Cardiac septum (tissue), 1 donor: ENCODE measurements at regions not wholly inside any gene's neighbourhood (a gene's known extent, or its start where the extent isn't known, plus 50 kb on each side); places are given as distances from the start of the nearest gene placed in this dataset.

Experiments used
- DNase-seq: peaks from one replicate; pipeline ENCODE4 v3.0.0-alpha.2; 2020; ENCODE audit warnings: low spot score
- intact Hi-C: fragments of 100-400 bp; cut with DNase I; formaldehyde crosslinking; loops from one replicate; pipeline ENCODE4 v1.14.0; 2022
- donor health status: DM: no; HTN: no; CAD: no.

GRCh38 chr17:77771587-77771986 lies 186.9 kb upstream of the TNRC6C start:
- DNase-seq, result no peak
- intact Hi-C loops, result loop anchor here (5.0 kb wide), 3 partner anchors 46 to 224 kb away; no protein-coding TSS in a partner anchor

GRCh38 chr17:77771998-77772397 lies 186.5 kb upstream of the TNRC6C start:
- intact Hi-C loops, result loop anchor here (2.0 to 5.0 kb wide), 4 partner anchors 45 to 243 kb away; no protein-coding TSS in a partner anchor

GRCh38 chr17:77772461-77772897 lies 186.0 kb upstream of the TNRC6C start:
- DNase-seq, result peak; percentile 85
- intact Hi-C loops, result loop anchor here (2.0 to 5.0 kb wide), 4 partner anchors 45 to 242 kb away; no protein-coding TSS in a partner anchor

More at GRCh38 chr17:77771998-77772397, 186.5 kb upstream of the TNRC6C start:
- no peak for DNase-seq

GRCh38 chr17:77772899-77773358 lies 185.6 kb upstream of the TNRC6C start:
- no peak for DNase-seq

GRCh38 chr17:77774182-77774581 lies 184.3 kb upstream of the TNRC6C start:
- no peak for DNase-seq
- intact Hi-C loops, result loop anchor here (5.0 kb wide), 3 partner anchors 43 to 227 kb away; no protein-coding TSS in a partner anchor

More at GRCh38 chr17:77772899-77773358, 185.6 kb upstream of the TNRC6C start:
- intact Hi-C loops, result loop anchor here (2.0 to 5.0 kb wide), 4 partner anchors 44 to 242 kb away; no protein-coding TSS in a partner anchor

GRCh38 chr17:77778636-77779489 lies 179.6 kb upstream of the TNRC6C start:
- intact Hi-C loops, result loop anchor here (1.0 kb wide), 1 partner anchor 43 kb away; no protein-coding TSS in a partner anchor
- DNase-seq, result peak; percentile 88

- DNase-seq, result no peak
- intact Hi-C loops, result loop anchor here (1.0 kb wide), 1 partner anchor 44 kb away; no protein-coding TSS in a partner anchor
Measured at GRCh38 chr17:77779711-77780539, 178.6 kb upstream of the TNRC6C start.

- intact Hi-C loops, result no loop called here
- DNase-seq, result no peak
Measured at GRCh38 chr17:77781536-77781935, 177.0 kb upstream of the TNRC6C start.

- no peak for DNase-seq
- intact Hi-C loops, result no loop called here
Measured at GRCh38 chr17:77782201-77782600, 176.3 kb upstream of the TNRC6C start.

GRCh38 chr17:77782611-77783010 lies 175.9 kb upstream of the TNRC6C start:
- no peak for DNase-seq
- intact Hi-C loops, result no loop called here

- no peak for DNase-seq
- intact Hi-C loops, result no loop called here
Measured at GRCh38 chr17:77783991-77784820, 174.3 kb upstream of the TNRC6C start.

GRCh38 chr17:77785312-77785905 lies 173.1 kb upstream of the TNRC6C start:
- intact Hi-C loops, result no loop called here
- DNase-seq, result no peak

- DNase-seq, result no peak
- intact Hi-C loops, result no loop called here
Measured at GRCh38 chr17:77786090-77786489, 172.4 kb upstream of the TNRC6C start.

GRCh38 chr17:77786740-77787505 lies 171.6 kb upstream of the TNRC6C start:
- intact Hi-C loops, result no loop called here
- DNase-seq, result no peak

- intact Hi-C loops, result no loop called here
- no peak for DNase-seq
Measured at GRCh38 chr17:77790143-77790829, 168.2 kb upstream of the TNRC6C start.

- intact Hi-C loops, result no loop called here
- DNase-seq, result peak; percentile 31
Measured at GRCh38 chr17:77792626-77793025, 165.9 kb upstream of the TNRC6C start.
